HG03558 (cell line): ENCODE measurements at regions not wholly inside any gene's neighbourhood (a gene's known extent, or its start where the extent isn't known, plus 50 kb on each side); places are given as distances from the start of the nearest gene placed in this dataset.

Experiments used
- ATAC-seq: cut with Tn5 transposase; IDR thresholded peaks from one replicate; pipeline ENCODE4 v1.9.1; 2021; ENCODE audit warnings: moderate number of reproducible peaks; ENCODE audit not compliant: unreplicated experiment; ENCODE audit errors: extremely low read depth

- ATAC-seq, result no peak
Observed at GRCh38 chr4:26263165-26263564, 57.6 kb upstream of the RBPJ start.

DNA sequence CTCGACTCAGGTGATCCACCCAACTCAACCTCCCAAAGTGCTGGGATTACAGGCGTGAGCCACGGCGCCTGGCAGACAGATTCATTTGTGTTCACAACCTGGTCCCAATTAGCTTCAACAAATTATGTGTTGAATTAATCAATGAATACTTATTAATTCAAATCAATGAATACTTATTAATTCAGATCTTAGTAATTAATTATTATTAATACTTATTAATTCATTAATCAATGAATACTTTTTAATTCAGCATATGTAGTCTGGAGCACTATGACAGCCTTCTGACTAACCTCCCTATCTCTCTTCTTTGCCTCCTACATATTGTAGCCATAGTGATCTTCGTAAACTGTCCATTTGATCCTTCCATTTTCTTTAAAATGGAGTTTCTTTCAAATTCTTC lies 56.7 kb upstream of the RBPJ start:
- no peak for ATAC-seq

DNA sequence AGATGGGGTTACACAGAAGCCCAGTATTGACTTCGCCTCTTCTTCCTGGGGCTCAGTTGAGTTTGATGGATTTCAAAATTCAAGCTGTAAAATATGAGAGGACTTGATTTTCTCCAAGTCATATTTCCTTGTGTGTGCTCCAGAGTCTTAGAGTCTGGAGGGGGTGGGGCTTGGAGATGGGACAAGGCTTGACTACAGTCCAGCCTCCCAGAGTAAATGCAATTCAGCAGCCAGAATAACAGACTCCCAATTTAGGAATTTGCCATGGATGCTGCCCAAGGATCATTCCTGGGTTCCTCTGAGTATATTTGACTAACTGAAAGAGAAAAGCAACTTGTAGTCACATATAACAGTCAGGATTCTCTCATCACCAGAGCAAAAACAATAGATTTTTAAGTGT lies 53.7 kb upstream of the RBPJ start:
- no peak for ATAC-seq

DNA sequence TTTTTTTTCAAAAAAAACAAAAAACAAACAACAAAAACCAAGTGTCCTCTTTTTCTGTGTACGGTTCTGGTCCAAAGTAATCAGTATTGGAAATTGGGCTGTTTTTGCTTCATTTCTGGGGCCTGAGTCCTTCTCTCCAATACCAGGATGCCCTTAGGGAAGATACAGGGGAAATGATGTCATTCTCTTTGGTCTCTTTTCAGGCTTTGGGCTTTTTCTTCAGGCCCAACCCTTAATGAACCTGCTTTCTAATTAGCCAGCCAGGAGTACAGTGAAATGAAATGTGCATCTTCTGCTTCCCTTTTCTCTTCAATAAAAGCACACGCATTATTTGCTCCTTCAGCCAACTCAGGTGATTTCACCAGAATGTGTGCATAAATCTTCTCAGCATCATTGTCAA lies 52.6 kb upstream of the RBPJ start:
- no peak for ATAC-seq

GRCh38 chr4:26269038-26269437 lies 51.8 kb upstream of the RBPJ start:
- ATAC-seq, result no peak
